H1 (cell line): ENCODE measurements at regions not wholly inside any gene's neighbourhood (a gene's known extent, or its start where the extent isn't known, plus 50 kb on each side); places are given as distances from the start of the nearest gene placed in this dataset.

Experiments
- EP300 ChIP-seq, 2 experiments: IDR thresholded peaks; 1 replicate in 1 of 2; 2 replicates in 1 of 2; pipeline ENCODE4 v1.6.1; 2011 to 2012; ENCODE audit warnings: low read depth in 2 of 2, low read length in 2 of 2, mild to moderate bottlenecking in 2 of 2, borderline replicate concordance in 1 of 2, inconsistent platforms in 1 of 2, moderate library complexity in 1 of 2

DNA sequence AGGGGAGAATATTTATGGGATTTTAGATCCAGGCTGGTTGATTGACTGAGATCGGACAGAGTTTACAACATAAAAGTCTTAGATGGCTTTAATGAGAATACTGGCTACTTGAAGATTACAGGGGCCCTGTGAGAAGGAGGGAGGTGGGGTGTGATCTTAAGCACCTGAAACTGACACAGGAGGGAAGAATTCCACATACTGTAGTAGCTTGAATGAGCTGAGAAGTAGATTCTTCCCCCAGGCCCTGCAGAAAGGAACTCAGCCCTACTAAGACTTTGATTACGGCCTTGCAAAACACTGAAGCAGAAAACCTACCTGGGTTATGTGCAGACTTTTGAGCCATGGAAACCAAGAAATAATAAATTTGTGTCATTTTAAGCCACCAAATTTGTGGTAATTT, 1062.9 kb upstream of the GYPC start (continued):
- TF ChIP-seq EP300 (IDR thresholded peaks at IDR 0.05; ENCODE audit: borderline replicate concordance in 1 of 2, low read depth in 2 of 2, low read length in 2 of 2): no peak
